HEK293 (cell line): ENCODE measurements at regions not wholly inside any gene's neighbourhood (a gene's known extent, or its start where the extent isn't known, plus 50 kb on each side); places are given as distances from the start of the nearest gene placed in this dataset.

ENCODE experiments used
- CTCF ChIA-PET: fragments of 350-600 bp; formaldehyde crosslinking; extraction: SDS; loops from one replicate; lab custom pipeline; 2021; ENCODE audit warnings: antibody characterized with exemption; lab: Yijun Ruan, JAX
- POLR2A ChIA-PET: fragments of 300-600 bp; formaldehyde crosslinking; extraction: SDS; loops from one replicate; lab custom pipeline; 2020; ENCODE audit warnings: antibody characterized with exemption, inconsistent platforms; lab: Yijun Ruan, JAX
- H3K27ac ChIP-seq: fragments of 200-500 bp; sonication (Bioruptor generic); 2 replicates; pipeline ENCODE4 v1.5.1; 2014; ENCODE audit warnings: low read depth, low read length, control low read depth, inconsistent platforms; ENCODE audit errors: extremely low read depth
- H3K36me3 ChIP-seq, 2 experiments: fragments of 200-500 bp in 1 of 2; sonication (Bioruptor generic) in 1 of 2; 1 replicate in 1 of 2; 2 replicates in 1 of 2; pipeline ENCODE4 v1.5.1; 2014 to 2017; ENCODE audit warnings: inconsistent platforms in 2 of 2, low read length in 2 of 2; ENCODE audit not compliant: control insufficient read depth in 2 of 2, insufficient read depth in 1 of 2
- H3K4me1 ChIP-seq: fragments of 200-500 bp; sonication (Bioruptor generic); 2 replicates; pipeline ENCODE4 v1.5.1; 2014; ENCODE audit warnings: mild to moderate bottlenecking, low read length, inconsistent platforms; ENCODE audit not compliant: control insufficient read depth, insufficient read depth
- H3K4me3 ChIP-seq: 2 replicates; pipeline ENCODE4 v1.5.1; 2011; ENCODE audit warnings: low read depth, mild to moderate bottlenecking, control low read depth, low read length, moderate library complexity
- H3K9me3 ChIP-seq: fragments of 200-500 bp; sonication (Bioruptor generic); 2 replicates; pipeline ENCODE4 v1.5.1; 2014; ENCODE audit warnings: low read depth, low read length, inconsistent platforms; ENCODE audit not compliant: control insufficient read depth, insufficient read depth
- KLF17 ChIP-seq: fragments of 450-650 bp; formaldehyde crosslinking; IDR thresholded peaks from 2 replicates; pipeline ENCODE4 v1.5.1; 2016; ENCODE audit warnings: missing biosample characterization, missing genetic modification characterization
- MYNN ChIP-seq: fragments of 450-650 bp; formaldehyde crosslinking; IDR thresholded peaks from 2 replicates; pipeline ENCODE4 v1.5.1; 2016; ENCODE audit warnings: missing biosample characterization, missing genetic modification characterization, borderline replicate concordance
- TRIM28 ChIP-seq: IDR thresholded peaks from 2 replicates; pipeline ENCODE4 v1.6.1; 2011; ENCODE audit warnings: low read length, control low read depth, borderline replicate concordance
- ZBTB6 ChIP-seq: fragments of 450-650 bp; formaldehyde crosslinking; IDR thresholded peaks from 2 replicates; pipeline ENCODE4 v1.5.1; 2017; ENCODE audit warnings: missing biosample characterization, missing genetic modification characterization
- ZFHX2 ChIP-seq: fragments of 450-650 bp; formaldehyde crosslinking; conservative IDR thresholded peaks from 2 replicates; pipeline ENCODE4 v1.5.1; 2016; ENCODE audit warnings: missing biosample characterization, missing genetic modification characterization
- ZFP37 ChIP-seq: fragments of 450-650 bp; formaldehyde crosslinking; IDR thresholded peaks from 2 replicates; pipeline ENCODE4 v1.5.1; 2016; ENCODE audit warnings: missing biosample characterization, missing genetic modification characterization
- ZNF121 ChIP-seq: fragments of 450-650 bp; formaldehyde crosslinking; IDR thresholded peaks from 2 replicates; pipeline ENCODE4 v1.5.1; 2016; ENCODE audit warnings: missing biosample characterization, missing genetic modification characterization
- ZNF157 ChIP-seq: fragments of 450-650 bp; formaldehyde crosslinking; IDR thresholded peaks from 2 replicates; pipeline ENCODE4 v1.5.1; 2016; ENCODE audit warnings: missing biosample characterization, missing genetic modification characterization
- ZNF175 ChIP-seq: fragments of 450-650 bp; formaldehyde crosslinking; IDR thresholded peaks from 2 replicates; pipeline ENCODE4 v1.5.1; 2016; ENCODE audit warnings: missing biosample characterization, missing genetic modification characterization
- ZNF18 ChIP-seq: fragments of 450-650 bp; formaldehyde crosslinking; IDR thresholded peaks from 2 replicates; pipeline ENCODE4 v1.5.1; 2016; ENCODE audit warnings: missing biosample characterization, missing genetic modification characterization
- ZNF19 ChIP-seq: fragments of 450-650 bp; formaldehyde crosslinking; IDR thresholded peaks from 2 replicates; pipeline ENCODE4; 2016; ENCODE audit warnings: missing biosample characterization, missing genetic modification characterization, low read depth
- ZNF354C ChIP-seq: fragments of 450-650 bp; formaldehyde crosslinking; IDR thresholded peaks from 2 replicates; pipeline ENCODE4 v1.5.1; 2016; ENCODE audit warnings: missing biosample characterization, missing genetic modification characterization, low read depth, borderline replicate concordance
- ZNF362 ChIP-seq: fragments of 450-650 bp; formaldehyde crosslinking; IDR thresholded peaks from 2 replicates; pipeline ENCODE4 v1.5.1; 2016; ENCODE audit warnings: missing biosample characterization, missing genetic modification characterization
- ZNF37A ChIP-seq: fragments of 450-650 bp; IDR thresholded peaks from 2 replicates; pipeline ENCODE4 v1.5.1; 2018; ENCODE audit warnings: missing biosample characterization, missing genetic modification characterization
- ZNF394 ChIP-seq: fragments of 450-650 bp; formaldehyde crosslinking; IDR thresholded peaks from 2 replicates; pipeline ENCODE4 v1.5.1; 2016; ENCODE audit warnings: missing biosample characterization, missing genetic modification characterization, mild to moderate bottlenecking, moderate library complexity, borderline replicate concordance
- ZNF449 ChIP-seq: fragments of 450-650 bp; formaldehyde crosslinking; IDR thresholded peaks from 2 replicates; pipeline ENCODE4 v1.5.1; 2017; ENCODE audit warnings: missing biosample characterization, mild to moderate bottlenecking, missing genetic modification characterization, moderate library complexity
- ZNF530 ChIP-seq: fragments of 450-650 bp; formaldehyde crosslinking; IDR thresholded peaks from 2 replicates; pipeline ENCODE4 v1.5.1; 2016; ENCODE audit warnings: low read depth, missing biosample characterization, missing genetic modification characterization
- ZNF596 ChIP-seq: fragments of 450-650 bp; IDR thresholded peaks from 2 replicates; pipeline ENCODE4 v1.5.0; 2018; ENCODE audit warnings: missing biosample characterization, mild to moderate bottlenecking, missing genetic modification characterization, moderate library complexity
- ZNF670 ChIP-seq: fragments of 450-650 bp; formaldehyde crosslinking; IDR thresholded peaks from 2 replicates; pipeline ENCODE4 v1.5.1; 2016; ENCODE audit warnings: missing biosample characterization, missing genetic modification characterization, low read depth
- ZNF837 ChIP-seq: fragments of 450-650 bp; formaldehyde crosslinking; IDR thresholded peaks from 2 replicates; pipeline ENCODE4 v1.5.1; 2016; ENCODE audit warnings: missing biosample characterization, missing genetic modification characterization

- ChIA-PET POLR2A (no interaction called here), CTCF (interaction anchor here (0.5 kb wide), 1 partner anchor 795 kb away, joined by 3 read pairs; no protein-coding TSS in a partner anchor)
- no peak overlapping the region for H3K4me3 ChIP-seq
- no peaks in the 10 kb centered on the region for H3K9me3 ChIP-seq
- no peak overlapping the region for H3K27ac ChIP-seq
- H3K4me1 ChIP-seq, result no peaks in the 10 kb centered on the region
- H3K36me3 ChIP-seq, result no peaks in the 10 kb centered on the region
- no peak for TF ChIP-seq MYNN (tag by site-specific recombination)
- no peak for TF ChIP-seq KLF17 (tag by site-specific recombination)
- TF ChIP-seq TRIM28, result no peak
- no peak for TF ChIP-seq ZNF837
- no peak for TF ChIP-seq ZNF394 (tag by site-specific recombination)
- TF ChIP-seq ZNF175 (tag by site-specific recombination), result no peak
- no peak for TF ChIP-seq ZNF670 (tag by site-specific recombination)
- no peak for TF ChIP-seq ZFP37 (tag by site-specific recombination)
- no peak for TF ChIP-seq ZNF121 (tag by site-specific recombination)
- TF ChIP-seq ZNF449 (tag by site-specific recombination), result no peak
- no peak for TF ChIP-seq ZNF18
- TF ChIP-seq ZNF530, result no peak
- no peak for TF ChIP-seq ZNF19 (tag by site-specific recombination)
- no peak for TF ChIP-seq ZNF354C
- TF ChIP-seq ZNF37A (tag by site-specific recombination), result no peak
- TF ChIP-seq ZNF362 (tag by site-specific recombination), result no peak
Observed at GRCh38 chr4:91840359-91840758, 463.4 kb upstream of the GRID2 start.

- Histone ChIP-seq H3K27ac (no peak overlapping the region), H3K4me3 (no peak overlapping the region), H3K4me1 (no peaks in the 10 kb centered on the region), H3K9me3 (no peaks in the 10 kb centered on the region), H3K36me3 (no peaks in the 10 kb centered on the region)
- TF ChIP-seq ZNF596, result no peak
- no peak for TF ChIP-seq ZNF157 (tag by site-specific recombination)
- no peak for TF ChIP-seq ZFHX2 (tag by site-specific recombination)
- TF ChIP-seq ZBTB6, result no peak
- CTCF ChIA-PET, result no interaction called here
- POLR2A ChIA-PET, result no interaction called here
Observed at GRCh38 chr4:91846233-91846632, 457.5 kb upstream of the GRID2 start.
